ENCODE measurements at regions not wholly inside any gene's neighbourhood (a gene's known extent, or its start where the extent isn't known, plus 50 kb on each side); places are given as distances from the start of the nearest gene placed in this dataset.

DNA sequence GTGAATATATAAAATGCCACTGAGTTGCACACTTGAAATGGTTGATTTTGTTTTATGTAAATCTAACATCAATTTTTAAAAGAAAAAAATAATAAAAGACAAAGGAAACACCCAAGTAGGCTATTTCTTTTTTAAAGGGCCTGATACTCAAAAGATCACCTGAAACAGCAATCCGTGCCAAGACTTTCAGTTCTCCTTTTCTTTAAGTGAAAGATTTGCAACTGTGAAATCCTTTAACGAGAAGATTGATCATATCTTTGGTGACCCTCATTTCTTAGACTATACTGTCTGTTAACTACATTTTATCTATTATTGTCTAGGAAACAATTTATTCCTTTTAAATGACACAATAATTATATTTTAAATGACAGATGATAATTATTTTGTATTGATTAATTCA lies 1841.5 kb downstream of the LRRC4C start:
- Histone ChIP-seq H3K4me3 (ENCODE audit: low read depth, low read length) (no peak overlapping the region), H3K27ac (ENCODE audit: extremely low read depth, low read depth, low read length) (no peak overlapping the region), H3K9me3 (ENCODE audit: control insufficient read depth, insufficient read depth, low read depth, low read length) (no peaks in the 10 kb centered on the region), H3K4me1 (ENCODE audit: control insufficient read depth, insufficient read depth, low read length) (no peaks in the 10 kb centered on the region), H3K36me3 (ENCODE audit: control insufficient read depth in 2 of 2, insufficient read depth in 1 of 2, low read length in 2 of 2) (no peaks in the 10 kb centered on the region)
- TF ChIP-seq ZSCAN16 (tag by site-specific recombination; IDR thresholded peaks at IDR 0.05) (no peak), ZNF362 (tag by site-specific recombination; IDR thresholded peaks at IDR 0.05) (no peak)
- POLR2A ChIA-PET = no interaction called here
- CTCF ChIA-PET = no interaction called here

GRCh38 chr11:39589391-39589790 lies 1870.1 kb downstream of the LRRC4C start:
- Histone ChIP-seq H3K4me1 (ENCODE audit: control insufficient read depth, insufficient read depth, low read length) (no peaks in the 10 kb centered on the region), H3K9me3 (ENCODE audit: control insufficient read depth, insufficient read depth, low read depth, low read length) (no peaks in the 10 kb centered on the region), H3K27ac (ENCODE audit: extremely low read depth, low read depth, low read length) (no peak overlapping the region), H3K36me3 (ENCODE audit: control insufficient read depth in 2 of 2, insufficient read depth in 1 of 2, low read length in 2 of 2) (no peaks in the 10 kb centered on the region), H3K4me3 (ENCODE audit: low read depth, low read length) (no peak overlapping the region)
- ChIA-PET CTCF (no interaction called here), POLR2A (no interaction called here)
- TF ChIP-seq ZNF302 (tag by site-specific recombination; IDR thresholded peaks at IDR 0.05; ENCODE audit: low read depth) = no peak

- CTCF ChIA-PET = no interaction called here
- TF ChIP-seq ZNF670 (tag by site-specific recombination; IDR thresholded peaks at IDR 0.05; ENCODE audit: low read depth) (no peak), ZNF335 (tag by site-specific recombination; conservative IDR thresholded peaks at IDR 0.05) (no peak), ZNF514 (tag by site-specific recombination; IDR thresholded peaks at IDR 0.05) (no peak), ZNF16 (tag by site-specific recombination; IDR thresholded peaks at IDR 0.05; ENCODE audit: low read depth) (no peak), KLF10 (tag by site-specific recombination; IDR thresholded peaks at IDR 0.05) (no peak), ZNF768 (tag by site-specific recombination; IDR thresholded peaks at IDR 0.05) (no peak), ZNF596 (tag by site-specific recombination; IDR thresholded peaks at IDR 0.05) (no peak)
- TF ChIP-seq, protein P1, sequence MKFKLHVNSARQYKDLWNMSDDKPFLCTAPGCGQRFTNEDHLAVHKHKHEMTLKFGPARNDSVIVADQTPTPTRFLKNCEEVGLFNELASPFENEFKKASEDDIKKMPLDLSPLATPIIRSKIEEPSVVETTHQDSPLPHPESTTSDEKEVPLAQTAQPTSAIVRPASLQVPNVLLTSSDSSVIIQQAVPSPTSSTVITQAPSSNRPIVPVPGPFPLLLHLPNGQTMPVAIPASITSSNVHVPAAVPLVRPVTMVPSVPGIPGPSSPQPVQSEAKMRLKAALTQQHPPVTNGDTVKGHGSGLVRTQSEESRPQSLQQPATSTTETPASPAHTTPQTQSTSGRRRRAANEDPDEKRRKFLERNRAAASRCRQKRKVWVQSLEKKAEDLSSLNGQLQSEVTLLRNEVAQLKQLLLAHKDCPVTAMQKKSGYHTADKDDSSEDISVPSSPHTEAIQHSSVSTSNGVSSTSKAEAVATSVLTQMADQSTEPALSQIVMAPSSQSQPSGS (tag by site-specific recombination; IDR thresholded peaks at IDR 0.05; ENCODE audit: low read depth) = no peak
- TF ChIP-seq, protein P2, sequence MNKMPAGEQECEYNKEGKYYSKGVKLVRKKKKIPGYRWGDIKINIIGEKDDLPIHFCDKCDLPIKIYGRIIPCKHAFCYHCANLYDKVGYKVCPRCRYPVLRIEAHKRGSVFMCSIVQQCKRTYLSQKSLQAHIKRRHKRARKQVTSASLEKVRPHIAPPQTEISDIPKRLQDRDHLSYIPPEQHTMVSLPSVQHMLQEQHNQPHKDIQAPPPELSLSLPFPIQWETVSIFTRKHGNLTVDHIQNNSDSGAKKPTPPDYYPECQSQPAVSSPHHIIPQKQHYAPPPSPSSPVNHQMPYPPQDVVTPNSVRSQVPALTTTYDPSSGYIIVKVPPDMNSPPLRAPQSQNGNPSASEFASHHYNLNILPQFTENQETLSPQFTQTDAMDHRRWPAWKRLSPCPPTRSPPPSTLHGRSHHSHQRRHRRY (tag by site-specific recombination; IDR thresholded peaks at IDR 0.05) = no peak
Measured at GRCh38 chr11:39586036-39586435, 1873.4 kb downstream of the LRRC4C start.

GRCh38 chr11:39571081-39571480 lies 1888.4 kb downstream of the LRRC4C start:
- CTCF ChIA-PET = interaction anchor here (0.5 kb wide), 1 partner anchor 1434 kb away, joined by 3 read pairs; no protein-coding TSS in a partner anchor
- POLR2A ChIA-PET = no interaction called here
- Histone ChIP-seq H3K36me3 (ENCODE audit: control insufficient read depth in 2 of 2, insufficient read depth in 1 of 2, low read length in 2 of 2) (no peaks in the 10 kb centered on the region), H3K9me3 (ENCODE audit: control insufficient read depth, insufficient read depth, low read depth, low read length) (no peaks in the 10 kb centered on the region), H3K4me3 (ENCODE audit: low read depth, low read length) (no peak overlapping the region), H3K27ac (ENCODE audit: extremely low read depth, low read depth, low read length) (no peak overlapping the region), H3K4me1 (ENCODE audit: control insufficient read depth, insufficient read depth, low read length) (no peaks in the 10 kb centered on the region)
- no peak for TF ChIP-seq ZBTB1 (tag by site-specific recombination; IDR thresholded peaks at IDR 0.05)

More at GRCh38 chr11:39586036-39586435, 1873.4 kb downstream of the LRRC4C start:
- Histone ChIP-seq H3K36me3 (ENCODE audit: control insufficient read depth in 2 of 2, insufficient read depth in 1 of 2, low read length in 2 of 2) (no peaks in the 10 kb centered on the region), H3K4me3 (ENCODE audit: low read depth, low read length) (no peak overlapping the region), H3K9me3 (ENCODE audit: control insufficient read depth, insufficient read depth, low read depth, low read length) (no peaks in the 10 kb centered on the region), H3K4me1 (ENCODE audit: control insufficient read depth, insufficient read depth, low read length) (no peaks in the 10 kb centered on the region), H3K27ac (ENCODE audit: extremely low read depth, low read depth, low read length) (no peak overlapping the region)
- POLR2A ChIA-PET = no interaction called here

All from HEK293 (cell line).